Panc1 (cell line): ENCODE measurements at regions not wholly inside any gene's neighbourhood (a gene's known extent, or its start where the extent isn't known, plus 50 kb on each side); places are given as distances from the start of the nearest gene placed in this dataset.

ENCODE experiments used
- ATAC-seq: fragments of 200-7000 bp; cut with Tn5 transposase; 2 replicates; pipeline ENCODE4 v1.9.1; 2020; ENCODE audit warnings: mild to moderate bottlenecking, moderate library complexity
- BruUV-seq: library from RNA; stranded (reverse); fragments of 400-500 nt; replicated peaks from 2 replicates; lab custom pipeline; 2021; lab: Mats Ljungman, UMichigan
- CTCF ChIA-PET: fragments of 300-600 bp; sonication (Branson Sonifier 250); formaldehyde crosslinking; loops from one replicate; lab custom pipeline; 2022; ENCODE audit warnings: antibody characterized with exemption; lab: Charles Lee
- POLR2A ChIA-PET: fragments of 300-600 bp; sonication (Branson Sonifier 250); formaldehyde crosslinking; loops from one replicate; lab custom pipeline; 2022; ENCODE audit warnings: antibody characterized with exemption; lab: Charles Lee
- DNase-seq: peaks from one replicate; pipeline ENCODE4 v3.0.0-alpha.2; 2010; ENCODE audit warnings: low read depth, low spot score
- H3K27ac ChIP-seq: 2 replicates; pipeline ENCODE4 v1.5.1; 2011; ENCODE audit warnings: mild to moderate bottlenecking, low read length, inconsistent platforms
- H3K27me3 ChIP-seq: fragments of 200-500 bp; sonication (Bioruptor generic); 2 replicates; pipeline ENCODE4 v1.6.0; 2014; ENCODE audit warnings: low read length, inconsistent platforms; ENCODE audit not compliant: control insufficient read depth, insufficient read depth
- H3K36me3 ChIP-seq: fragments of 200-500 bp; sonication (Bioruptor generic); 2 replicates; pipeline ENCODE4 v1.5.1; 2014; ENCODE audit warnings: inconsistent platforms, mild to moderate bottlenecking, low read length, moderate library complexity; ENCODE audit not compliant: control insufficient read depth, insufficient read depth
- H3K4me1 ChIP-seq: 2 replicates; pipeline ENCODE4 v1.5.1; 2011; ENCODE audit warnings: inconsistent platforms, mild to moderate bottlenecking, low read length, moderate library complexity; ENCODE audit not compliant: control insufficient read depth, insufficient read depth
- H3K4me3 ChIP-seq, 2 experiments: 2 replicates each; pipeline ENCODE4 v1.5.1; 2011 to 2012; ENCODE audit warnings: low read depth in 2 of 2, low read length in 2 of 2, mild to moderate bottlenecking in 2 of 2, inconsistent platforms in 1 of 2, moderate library complexity in 1 of 2
- H3K9me3 ChIP-seq: fragments of 200-500 bp; sonication (Bioruptor generic); 2 replicates; pipeline ENCODE4 v1.5.1; 2014; ENCODE audit warnings: low read depth, mild to moderate bottlenecking, inconsistent platforms, low read length, moderate library complexity; ENCODE audit not compliant: control insufficient read depth, insufficient read depth
- CTCF ChIP-seq: fragments of 450-650 bp; IDR thresholded peaks from 2 replicates; pipeline ENCODE4 v1.5.1; 2017; ENCODE audit warnings: mild to moderate bottlenecking
- POLR2AphosphoS5 ChIP-seq: IDR thresholded peaks from 2 replicates; pipeline ENCODE4 v1.6.1; 2012; ENCODE audit warnings: mild to moderate bottlenecking, low read depth, low read length, moderate library complexity
- REST ChIP-seq, 2 experiments: IDR thresholded peaks; 2 replicates each; pipeline ENCODE4 v1.6.1; 2011 to 2012; ENCODE audit warnings: low read depth in 2 of 2, control low read depth in 1 of 2, low read length in 1 of 2, mild to moderate bottlenecking in 1 of 2, moderate library complexity in 1 of 2; ENCODE audit not compliant: insufficient read depth in 1 of 2
- SIN3A ChIP-seq: IDR thresholded peaks from 2 replicates; pipeline ENCODE4 v1.6.1; 2012; ENCODE audit warnings: low read depth, mild to moderate bottlenecking, low read length, moderate library complexity, borderline replicate concordance; ENCODE audit not compliant: insufficient read depth
- TCF7L2 ChIP-seq: IDR thresholded peaks from 2 replicates; pipeline ENCODE4 v1.6.1; 2011; ENCODE audit warnings: mild to moderate bottlenecking, low read depth, low read length, inconsistent platforms
- in situ Hi-C: cut with HindIII; loops from 2 replicates; pipeline ENCODE4 v1.10.0; 2016; ENCODE audit warnings: low sequenced_read_pairs, low pct_unique_long_range_greater_than_20kb
- intact Hi-C: fragments of 100-400 bp; cut with micrococcal nuclease; formaldehyde crosslinking; loops from one replicate; pipeline ENCODE4 v1.10.0; 2022; ENCODE audit not compliant: unreplicated experiment

- BruUV-seq: no TSS peak
- DNase-seq: no peak
Measured at GRCh38 chr6:62903266-62903665, 308.0 kb upstream of the FKBP1C start.

GRCh38 chr6:62904687-62905086, 306.6 kb upstream of the FKBP1C start:
- DNase-seq: no peak
- Histone ChIP-seq H3K27ac (no peak overlapping the region), H3K9me3 (no peaks in the 10 kb centered on the region), H3K27me3 (no peaks in the 10 kb centered on the region), H3K4me3 (no peak overlapping the region), H3K36me3 (no peaks in the 10 kb centered on the region), H3K4me1 (no peaks in the 10 kb centered on the region)
- in situ Hi-C loops (no loop called here), intact Hi-C loops (no loop called here)
- no TSS peak for BruUV-seq
- no peak for ATAC-seq
- no peak for TF ChIP-seq TCF7L2
- TF ChIP-seq REST (IDR thresholded peaks at IDR 0.05; ENCODE audit: insufficient read depth in 1 of 2, low read depth in 2 of 2, low read length in 1 of 2): no peak
- no peak for TF ChIP-seq POLR2AphosphoS5
- TF ChIP-seq SIN3A: no peak
- TF ChIP-seq CTCF: no peak
- ChIA-PET POLR2A (no interaction called here), CTCF (no interaction called here)

More at GRCh38 chr6:62903266-62903665, 308.0 kb upstream of the FKBP1C start:
- Histone ChIP-seq H3K4me3 (no peak overlapping the region), H3K4me1 (no peaks in the 10 kb centered on the region), H3K27me3 (no peaks in the 10 kb centered on the region), H3K9me3 (no peaks in the 10 kb centered on the region), H3K27ac (no peak overlapping the region), H3K36me3 (no peaks in the 10 kb centered on the region)
- POLR2A ChIA-PET: no interaction called here
- no peak for ATAC-seq
- in situ Hi-C loops (no loop called here), intact Hi-C loops (no loop called here)
- CTCF ChIA-PET: interaction anchor here (0.6 kb wide), 1 partner anchor 861 kb away, joined by 3 read pairs; no protein-coding TSS in a partner anchor
- TF ChIP-seq TCF7L2 (no peak), POLR2AphosphoS5 (no peak), CTCF (no peak), REST (IDR thresholded peaks at IDR 0.05; ENCODE audit: insufficient read depth in 1 of 2, low read depth in 2 of 2, low read length in 1 of 2) (no peak), SIN3A (no peak)
